ENCODE measurements at regions not wholly inside any gene's neighbourhood (a gene's known extent, or its start where the extent isn't known, plus 50 kb on each side); places are given as distances from the start of the nearest gene placed in this dataset.
A peak's percentile ranks its signal among the peaks of the same experiment; 100 is the strongest.

- Histone ChIP-seq H4K20me1 (ENCODE audit: control insufficient read depth, insufficient read depth, insufficient read length) (no peaks in the 10 kb centered on the region), H3T11ph (ENCODE audit: low read length) (no peak overlapping the region), H3K79me2 (ENCODE audit: insufficient read depth, low read length) (no peaks in the 10 kb centered on the region), H4K5ac (ENCODE audit: insufficient read length, low read depth, low read length) (no peak overlapping the region), H2BK120ac (ENCODE audit: low read depth, low read length, poor library complexity, severe bottlenecking) (no peak overlapping the region), H3K9me3 (ENCODE audit: control insufficient read depth, low read depth, low read length) (no peaks in the 10 kb centered on the region), H2AK5ac (ENCODE audit: insufficient read length, low read length) (no peak overlapping the region), H3K18ac (ENCODE audit: insufficient read length, low read depth, low read length) (no peak overlapping the region), H4K8ac (replicated peaks; ENCODE audit: insufficient read length, low read depth, low read length) (no peak overlapping the region), H3K4me1 (ENCODE audit: insufficient read depth, low read length) (no peaks in the 10 kb centered on the region), H3K23me2 (ENCODE audit: insufficient read length, low read depth, low read length, poor library complexity, severe bottlenecking) (no peaks in the 10 kb centered on the region), H3K56ac (ENCODE audit: insufficient read length, low read depth, low read length) (no peak overlapping the region), H2BK5ac (ENCODE audit: insufficient read length, low read length) (no peak overlapping the region), H2AFZ (ENCODE audit: low read length) (no peak overlapping the region), H3K4me2 (ENCODE audit: insufficient read depth, insufficient read length, low read length) (no peak overlapping the region), H3K79me1 (ENCODE audit: insufficient read depth, low read depth, low read length, poor library complexity, severe bottlenecking) (no peaks in the 10 kb centered on the region), H4K91ac (ENCODE audit: insufficient read length, low read depth, low read length) (no peak overlapping the region), H3K14ac (ENCODE audit: insufficient read depth, low read length) (no peak overlapping the region; the same call in 1 of the 2 replicates), H3K27me3 (ENCODE audit: insufficient read depth, low read length) (no peaks in the 10 kb centered on the region), H2BK20ac (ENCODE audit: low read depth, low read length, poor library complexity, severe bottlenecking) (no peak overlapping the region), H3K4ac (ENCODE audit: low read depth, low read length) (no peak overlapping the region), H3K27ac (ENCODE audit: insufficient read length, low read depth, low read length) (no peak overlapping the region), H2BK12ac (ENCODE audit: insufficient read length, low read depth, low read length) (no peak overlapping the region), H3K23ac (ENCODE audit: insufficient read length, low read depth, low read length) (no peak overlapping the region), H2BK15ac (ENCODE audit: low read depth, low read length) (no peak overlapping the region), H3K9ac (ENCODE audit: extremely low read depth, insufficient read length, low read length) (no peak overlapping the region)
- TF ChIP-seq, protein P1, sequence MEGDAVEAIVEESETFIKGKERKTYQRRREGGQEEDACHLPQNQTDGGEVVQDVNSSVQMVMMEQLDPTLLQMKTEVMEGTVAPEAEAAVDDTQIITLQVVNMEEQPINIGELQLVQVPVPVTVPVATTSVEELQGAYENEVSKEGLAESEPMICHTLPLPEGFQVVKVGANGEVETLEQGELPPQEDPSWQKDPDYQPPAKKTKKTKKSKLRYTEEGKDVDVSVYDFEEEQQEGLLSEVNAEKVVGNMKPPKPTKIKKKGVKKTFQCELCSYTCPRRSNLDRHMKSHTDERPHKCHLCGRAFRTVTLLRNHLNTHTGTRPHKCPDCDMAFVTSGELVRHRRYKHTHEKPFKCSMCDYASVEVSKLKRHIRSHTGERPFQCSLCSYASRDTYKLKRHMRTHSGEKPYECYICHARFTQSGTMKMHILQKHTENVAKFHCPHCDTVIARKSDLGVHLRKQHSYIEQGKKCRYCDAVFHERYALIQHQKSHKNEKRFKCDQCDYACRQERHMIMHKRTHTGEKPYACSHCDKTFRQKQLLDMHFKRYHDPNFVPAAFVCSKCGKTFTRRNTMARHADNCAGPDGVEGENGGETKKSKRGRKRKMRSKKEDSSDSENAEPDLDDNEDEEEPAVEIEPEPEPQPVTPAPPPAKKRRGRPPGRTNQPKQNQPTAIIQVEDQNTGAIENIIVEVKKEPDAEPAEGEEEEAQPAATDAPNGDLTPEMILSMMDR (conservative IDR thresholded peaks at IDR 0.05): no peak
- DNase-seq: no peak
- H3K4me1 Mint-ChIP-seq: peaks cover 0 to 5% of the 10 kb centered on the region in 2 experiments; a peak in 1 of 4 replicates
- H3K4me3 Mint-ChIP-seq: no peak overlapping the region
- WGBS (ENCODE audit: extremely low coverage, insufficient read length, low lambda C conversion rate): no CpG with 5 or more reads among the region's 6 CpGs
- no peaks in the 10 kb centered on the region for H3K27me3 Mint-ChIP-seq (ENCODE audit: low read depth)
- peak overlapping the region in 1 of 3 experiments; percentile 25; a peak in 1 of 7 replicates for H3K27ac Mint-ChIP-seq
- H3K36me3 Mint-ChIP-seq (ENCODE audit: insufficient read depth in 1 of 3, low read depth in 3 of 3): peaks cover 0 to 5% (median 0%) of the 10 kb centered on the region in 3 experiments; a peak in 2 of 7 replicates
- no peaks in the 10 kb centered on the region for H3K9me3 Mint-ChIP-seq
These were observed 229.5 kb downstream of the SHQ1 start for GRCh38 chr3:72618739-72619138.

Measured in H9 (cell line).